NCI-H2029 treated with DMSO at 0.1 percent for 48 hours (cell line): ENCODE measurements at regions not wholly inside any gene's neighbourhood (a gene's known extent, or its start where the extent isn't known, plus 50 kb on each side); places are given as distances from the start of the nearest gene placed in this dataset.

Source experiments
- DNase-seq: peaks from one replicate; lab custom pipeline; 2025; lab: John Stamatoyannopoulos, UW

DNA sequence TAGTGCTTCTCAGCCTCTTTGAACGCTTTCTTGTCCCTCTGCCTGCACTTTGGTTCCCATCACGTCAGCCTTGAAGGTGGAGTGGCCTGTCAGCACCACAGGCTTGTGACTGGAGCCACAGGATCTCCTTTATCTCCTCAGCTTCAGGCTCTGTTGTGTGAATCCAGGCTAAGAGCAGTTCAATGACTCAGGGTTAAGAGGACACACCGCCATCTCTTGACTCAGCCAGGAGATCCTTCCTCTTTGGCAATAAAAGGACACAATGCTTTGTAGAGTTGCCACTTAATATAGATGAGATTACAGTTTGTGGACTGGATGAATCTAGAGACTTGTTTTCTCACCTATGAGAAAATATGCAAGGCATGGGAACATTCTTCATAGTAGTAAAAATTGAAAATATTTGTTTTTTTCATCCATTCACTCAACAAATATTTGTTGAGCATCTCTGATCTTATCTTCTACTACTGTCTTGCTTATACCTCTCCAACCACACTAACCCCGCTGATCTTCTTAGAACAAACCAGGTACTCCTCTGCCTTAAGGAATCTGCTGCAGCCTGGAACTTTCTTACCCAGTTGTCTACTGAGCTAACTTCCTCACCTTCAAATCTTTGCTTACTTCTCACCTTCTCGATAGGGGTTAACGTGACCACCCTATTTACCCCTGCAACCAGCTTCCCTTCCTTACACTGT is 62.3 kb downstream of the UCHL1 start:
- peak; percentile 88 for DNase-seq

- peak; percentile 70 for DNase-seq
Observed at GRCh38 chr4:41319553-41319952, 62.8 kb downstream of the UCHL1 start.

GRCh38 chr4:41320278-41320677 is 63.5 kb downstream of the UCHL1 start:
- no peak for DNase-seq

GRCh38 chr4:41320786-41321185 is 64.1 kb downstream of the UCHL1 start:
- DNase-seq, result no peak

DNA sequence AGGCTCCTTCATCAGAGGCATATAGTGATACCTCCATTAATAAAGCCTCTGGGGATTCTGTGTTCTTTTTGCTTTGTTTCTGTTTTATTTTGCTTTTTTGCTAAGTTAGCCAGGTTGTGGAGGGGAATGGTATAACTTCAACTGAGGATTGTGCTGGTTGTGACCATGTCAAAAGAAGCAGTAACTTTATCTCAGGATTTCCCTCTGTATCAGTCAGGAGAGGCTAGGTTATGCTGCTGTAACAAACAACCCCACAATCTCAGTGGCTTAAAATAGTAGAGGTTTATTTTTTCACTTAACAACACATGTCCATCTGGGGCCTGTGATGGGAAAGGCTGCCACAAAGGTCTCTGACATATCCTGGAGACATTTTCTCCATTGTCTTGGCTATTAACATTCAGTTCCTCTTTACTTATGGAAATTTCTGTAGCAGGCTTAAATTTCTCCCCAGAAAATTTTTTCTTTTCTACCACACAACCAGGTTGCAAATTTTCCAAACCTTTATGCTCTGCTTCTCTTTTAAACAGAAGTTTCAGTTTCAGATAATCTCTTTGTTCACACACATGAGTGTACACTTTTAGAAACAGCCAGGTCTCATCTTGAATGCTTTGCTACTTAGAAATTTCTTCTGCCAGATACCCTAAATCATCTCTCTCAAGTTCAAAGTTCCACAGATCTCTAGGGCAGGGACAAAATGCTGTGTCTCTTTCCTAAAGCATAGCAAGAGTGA is 64.7 kb downstream of the UCHL1 start:
- DNase-seq, result no peak

DNA sequence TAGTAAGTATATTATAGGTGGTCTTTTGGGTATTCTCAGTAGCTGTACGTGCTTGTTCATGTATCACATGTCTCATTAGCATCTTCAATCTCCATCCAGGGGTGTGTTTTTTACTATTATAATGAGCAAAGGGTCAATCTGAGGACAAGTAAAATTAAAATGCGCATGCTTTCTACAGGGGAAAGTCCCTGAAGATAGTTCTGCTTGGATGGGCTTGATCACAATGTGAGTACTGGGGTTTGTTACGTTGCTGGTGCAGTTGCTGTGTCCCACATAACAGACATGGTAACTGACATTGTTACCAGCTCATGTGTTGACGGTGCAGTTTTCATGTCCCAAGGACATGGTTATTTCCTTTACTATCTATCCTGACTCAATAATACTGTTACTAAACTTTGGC is 65.9 kb downstream of the UCHL1 start:
- DNase-seq, result no peak

- DNase-seq, result no peak
Observed at GRCh38 chr4:41323179-41323578, 66.5 kb downstream of the UCHL1 start.

DNA sequence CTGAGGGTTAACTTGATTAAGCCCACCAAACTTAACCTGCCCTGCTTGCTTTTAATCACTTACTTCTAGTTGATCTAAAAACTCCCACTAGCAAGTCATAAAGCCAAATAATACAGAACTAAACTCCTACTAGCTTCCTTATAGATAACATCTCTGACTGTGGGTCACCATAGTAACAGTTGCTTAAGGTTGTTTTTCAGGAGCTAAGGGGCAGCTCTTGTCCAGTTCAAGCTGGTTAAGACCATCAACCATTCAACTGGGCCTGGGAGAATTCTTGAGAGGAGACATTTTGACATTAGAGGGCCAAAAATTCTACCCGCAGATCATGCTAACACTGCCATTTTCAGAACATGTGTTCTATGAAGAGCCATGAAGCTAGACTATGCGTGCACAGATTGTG is 67.0 kb downstream of the UCHL1 start:
- no peak for DNase-seq

- no peak for DNase-seq
Observed at GRCh38 chr4:41324861-41325260, 68.1 kb downstream of the UCHL1 start.

DNA sequence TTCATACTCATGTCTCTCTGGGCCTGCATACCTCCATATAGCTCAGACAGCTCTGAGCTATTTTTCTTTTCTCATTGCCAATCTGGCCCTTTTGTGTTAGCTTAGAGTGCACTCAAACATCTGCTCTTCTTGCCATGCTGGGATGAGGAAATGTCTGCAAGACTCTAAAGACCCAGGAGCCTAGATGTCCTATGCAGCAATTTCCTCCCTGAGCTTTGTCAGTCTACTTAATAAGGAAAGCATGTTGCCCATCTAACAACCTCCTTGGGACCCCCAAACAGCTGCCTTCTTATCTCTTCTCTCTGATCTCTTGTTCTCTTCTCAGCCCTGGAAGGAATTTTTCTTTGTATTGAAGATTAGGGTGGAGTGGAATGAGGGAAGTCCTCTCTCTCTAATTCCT is 69.2 kb downstream of the UCHL1 start:
- no peak for DNase-seq

- DNase-seq, result no peak
Observed at GRCh38 chr4:41326776-41327175, 70.0 kb downstream of the UCHL1 start.

DNA sequence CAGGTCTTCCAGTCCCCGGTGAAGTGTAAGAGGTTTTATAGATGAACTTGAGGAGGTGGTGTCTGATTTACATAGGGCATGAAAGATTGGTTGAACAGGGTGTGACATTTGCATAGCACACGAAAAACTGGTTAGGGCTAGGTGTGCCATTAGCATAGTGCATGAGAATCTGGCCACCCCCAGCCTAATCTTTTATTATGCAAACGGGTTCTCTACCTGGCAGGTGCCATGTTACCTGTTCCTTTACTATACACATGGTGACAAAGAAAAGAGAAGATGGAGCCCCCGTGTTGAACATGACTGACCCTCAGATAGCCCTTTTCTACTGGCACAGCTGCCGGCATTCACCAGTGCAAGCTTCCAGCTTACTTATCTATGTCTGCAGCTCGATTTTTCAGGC is 71.0 kb downstream of the UCHL1 start:
- no peak for DNase-seq

DNA sequence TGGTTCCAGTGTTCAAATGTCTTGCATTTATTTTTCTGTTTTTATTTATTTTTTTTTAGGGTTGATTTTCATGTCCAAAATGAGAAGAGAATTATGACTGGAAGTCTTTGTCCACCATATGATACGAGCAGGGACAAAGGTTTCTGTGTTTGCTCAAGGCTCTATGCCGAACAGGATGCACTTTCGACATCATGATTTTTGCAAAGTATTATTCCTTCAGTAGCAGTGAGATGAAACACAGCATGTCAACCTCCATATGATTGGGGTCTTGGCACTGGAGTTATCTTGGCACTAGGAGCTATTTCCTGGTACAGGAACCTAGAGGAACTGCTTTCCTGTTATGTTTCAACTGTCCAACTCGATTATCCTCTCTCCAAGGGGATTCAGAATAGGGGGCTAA is 72.6 kb downstream of the UCHL1 start:
- no peak for DNase-seq

DNA sequence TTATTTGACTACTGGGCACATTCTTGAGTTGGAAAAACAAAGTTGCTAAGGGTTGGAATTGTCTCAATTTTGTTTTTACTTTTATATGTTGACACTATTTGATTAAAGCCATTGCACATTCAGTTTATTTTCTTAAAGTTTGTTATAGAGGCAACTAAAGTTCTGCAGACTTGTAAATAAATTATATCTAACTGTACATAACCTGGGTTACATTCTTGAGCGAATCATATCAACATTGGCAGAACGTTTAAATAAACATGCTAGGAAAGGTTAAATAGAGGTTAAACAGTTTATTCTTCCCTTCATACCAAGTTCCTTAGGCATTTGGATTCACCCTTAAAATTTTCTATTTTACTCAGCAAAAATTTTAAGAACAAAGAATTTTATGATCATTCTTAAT is 74.5 kb downstream of the UCHL1 start:
- DNase-seq, result no peak

DNA sequence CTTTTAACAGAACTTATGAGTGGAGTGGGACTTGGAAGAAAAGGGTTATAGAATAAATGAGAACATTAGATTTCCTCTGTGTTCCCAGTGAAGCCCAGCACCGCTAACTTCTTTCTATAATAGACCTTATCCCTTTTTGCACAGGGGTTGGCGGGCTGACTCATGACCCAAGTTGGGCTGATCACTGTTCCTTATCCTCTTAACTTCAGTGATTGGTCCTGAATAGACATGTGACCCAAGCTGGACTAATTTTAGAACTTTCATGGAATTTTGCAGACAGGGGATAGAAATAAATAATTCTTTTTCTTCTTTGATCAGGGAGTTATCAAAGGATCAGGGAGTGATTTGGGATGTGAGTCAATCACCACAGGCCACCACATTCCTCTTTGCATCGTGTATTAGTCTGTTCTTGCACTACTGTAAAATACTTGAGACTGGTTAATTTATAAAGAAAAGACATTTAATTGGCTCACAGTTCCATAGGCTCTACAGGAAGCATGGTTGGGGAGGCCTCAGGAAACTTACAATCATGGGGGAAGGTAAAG is 75.9 kb downstream of the UCHL1 start:
- no peak for DNase-seq

DNA sequence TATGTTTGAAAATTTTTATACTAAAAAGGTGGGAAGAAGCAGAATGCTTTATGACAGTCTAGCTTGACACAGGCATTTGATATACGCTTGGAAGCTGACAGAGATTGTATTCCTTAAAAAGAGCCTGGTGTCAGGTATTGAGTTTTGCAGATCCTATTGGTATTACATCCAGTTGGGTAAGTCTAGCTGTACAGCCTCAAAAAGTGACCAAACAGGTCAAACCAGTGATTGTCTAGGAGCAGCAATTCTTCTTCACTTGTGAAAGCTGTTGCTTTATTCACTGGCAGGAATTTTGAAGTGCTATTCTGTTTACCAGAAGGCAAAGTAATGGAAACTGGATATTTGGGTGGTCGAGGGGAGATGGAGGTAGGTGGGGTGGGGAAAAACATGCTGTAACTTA is 77.5 kb downstream of the UCHL1 start:
- peak; percentile 55 for DNase-seq

- DNase-seq, result no peak
Observed at GRCh38 chr4:41339812-41340809, 83.4 kb downstream of the UCHL1 start.

- no peak for DNase-seq
Observed at GRCh38 chr4:41346306-41347061, 89.8 kb downstream of the UCHL1 start.

GRCh38 chr4:41349021-41349420 is 92.3 kb downstream of the UCHL1 start:
- DNase-seq, result no peak

- peak; percentile 99 for DNase-seq
Observed at GRCh38 chr4:41358647-41359421, 102.1 kb downstream of the UCHL1 start.

GRCh38 chr4:41359422-41359775 is 102.7 kb downstream of the UCHL1 start:
- peak; percentile 73 for DNase-seq
